DMS79 treated with DMSO at 0.1 percent for 48 hours (cell line): ENCODE measurements at regions not wholly inside any gene's neighbourhood (a gene's known extent, or its start where the extent isn't known, plus 50 kb on each side); places are given as distances from the start of the nearest gene placed in this dataset.
"Not testable (repeated sequence)": the region's sequence is repeated elsewhere in the genome, so short reads cannot be mapped to it uniquely, and the experiment has no call there.

Experiments
- DNase-seq: peaks from one replicate; lab custom pipeline; 2025; lab: John Stamatoyannopoulos, UW

DNA sequence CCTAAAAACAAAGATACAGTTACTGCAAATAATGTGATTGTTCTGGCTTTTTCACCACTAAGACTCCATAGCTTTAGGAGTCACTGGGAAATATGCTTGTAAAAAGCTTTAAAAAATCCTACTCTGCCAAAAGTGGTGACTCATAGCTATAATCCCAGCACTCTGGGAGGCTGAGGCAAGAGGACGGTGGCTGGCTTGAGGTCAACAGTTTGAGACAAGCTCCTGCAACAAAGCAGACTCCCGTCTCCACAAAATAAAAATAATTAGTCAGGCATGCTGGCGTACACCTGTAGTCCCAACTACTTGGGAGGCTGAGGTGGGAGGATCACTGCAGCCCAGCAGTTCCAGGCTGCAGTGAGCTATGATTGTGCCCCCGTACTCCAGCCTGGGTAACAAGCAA, 406.4 kb downstream of the HTR1A start:
- DNase-seq = no peak

DNA sequence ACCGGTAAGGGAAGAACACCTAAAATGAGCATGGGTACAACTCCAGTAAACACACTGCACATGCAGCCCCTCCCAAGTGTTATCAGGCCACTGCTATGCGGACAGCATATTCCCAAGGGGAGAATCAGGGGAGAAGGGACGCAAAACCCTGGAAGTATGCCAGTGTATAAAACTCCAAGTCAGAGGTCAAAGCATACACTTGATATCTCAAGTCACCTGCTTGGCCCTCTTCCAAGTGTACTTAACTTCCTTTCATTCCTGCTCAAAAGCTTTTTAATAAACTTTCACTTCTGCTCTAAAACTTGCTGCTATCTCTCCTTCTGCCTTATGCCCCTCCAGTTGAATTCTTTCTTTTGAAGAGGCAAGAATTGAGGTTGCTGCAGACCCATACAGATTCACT, 408.1 kb downstream of the HTR1A start:
- DNase-seq = peak; percentile 79

DNA sequence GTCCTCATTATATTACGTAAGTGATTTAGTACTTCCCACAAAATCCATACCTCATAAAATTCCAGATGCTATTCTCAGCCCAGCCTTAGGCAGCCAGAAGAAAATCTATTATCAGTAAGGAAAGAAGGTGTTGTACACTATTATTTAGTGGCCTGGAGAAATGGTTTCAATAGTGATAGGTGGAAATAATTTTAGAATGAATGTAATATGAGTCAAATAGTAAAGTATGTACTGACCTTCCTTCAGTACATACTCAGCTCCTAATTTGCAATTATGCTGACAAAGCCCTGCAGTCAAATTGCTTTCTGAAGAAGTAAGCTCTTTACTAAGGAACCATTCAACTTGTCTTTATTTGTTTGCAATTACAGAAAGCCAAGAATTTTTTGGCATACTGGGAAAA, 409.2 kb downstream of the HTR1A start:
- peak; percentile 21 for DNase-seq

GRCh38 chr5:63535840-63536602, 426.2 kb downstream of the HTR1A start:
- DNase-seq = no peak

- DNase-seq = no peak
Measured at GRCh38 chr5:63524281-63524680, 438.0 kb downstream of the HTR1A start.

DNA sequence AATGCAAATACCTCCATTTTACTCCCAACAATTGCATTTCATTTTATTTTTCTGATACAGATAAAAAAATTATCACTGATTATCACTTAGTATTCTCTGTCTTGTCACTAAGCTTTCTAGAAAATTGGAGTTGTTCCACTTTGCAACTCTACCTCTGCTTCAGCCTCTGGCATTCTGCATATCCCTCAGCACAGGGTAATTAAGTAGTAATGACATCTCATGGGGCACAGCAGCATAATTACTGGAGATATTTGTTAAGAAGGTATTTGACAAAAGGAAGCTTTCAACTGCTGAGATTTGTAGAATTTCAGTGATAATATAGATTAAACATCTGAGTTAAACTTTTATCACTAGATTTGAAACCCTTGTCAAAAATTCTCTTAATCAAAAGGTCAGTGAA, 446.2 kb downstream of the HTR1A start:
- DNase-seq = no peak

GRCh38 chr5:63500242-63500641, 462.0 kb downstream of the HTR1A start:
- no peak for DNase-seq

DNA sequence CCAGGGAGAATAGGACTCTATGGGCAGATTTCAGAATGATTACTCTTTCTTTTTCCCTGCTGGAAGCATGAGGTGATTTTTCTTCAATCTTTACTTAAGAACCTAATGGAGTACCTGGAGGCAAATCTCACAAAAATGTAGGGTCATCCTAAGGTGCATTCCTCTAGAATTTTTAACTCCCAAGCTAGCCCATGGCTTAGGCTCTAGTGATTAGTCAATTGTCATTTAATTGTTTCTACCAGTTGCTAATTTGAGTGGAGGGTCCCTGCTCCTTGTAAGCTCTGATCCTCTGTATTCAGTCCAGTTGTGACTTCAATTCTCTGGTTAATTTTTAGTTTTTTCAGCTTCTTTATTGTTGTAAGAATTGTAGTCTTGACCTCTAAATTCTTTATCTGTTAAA, 467.0 kb downstream of the HTR1A start:
- no peak for DNase-seq

DNA sequence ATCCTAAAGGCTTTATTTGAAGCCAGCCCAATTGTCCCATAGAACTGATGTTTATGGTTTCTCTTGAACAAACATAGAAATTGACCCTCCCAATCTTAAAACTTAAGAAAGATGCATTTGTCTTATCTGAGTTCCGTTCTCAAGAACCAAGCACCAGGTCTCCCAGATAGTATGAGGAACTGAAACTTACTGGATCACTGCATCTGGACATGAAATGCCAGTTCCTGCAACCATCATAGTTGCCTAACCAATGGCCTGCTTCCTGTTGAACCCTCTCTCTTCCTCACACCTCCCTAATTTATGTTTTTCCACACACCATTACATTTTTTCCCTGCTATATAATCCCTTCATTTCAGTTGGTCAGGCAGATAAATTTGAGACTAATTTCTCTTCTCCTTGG, 478.9 kb downstream of the HTR1A start:
- DNase-seq = no peak

GRCh38 chr5:63473335-63473967, 488.8 kb downstream of the HTR1A start:
- DNase-seq = no peak

DNA sequence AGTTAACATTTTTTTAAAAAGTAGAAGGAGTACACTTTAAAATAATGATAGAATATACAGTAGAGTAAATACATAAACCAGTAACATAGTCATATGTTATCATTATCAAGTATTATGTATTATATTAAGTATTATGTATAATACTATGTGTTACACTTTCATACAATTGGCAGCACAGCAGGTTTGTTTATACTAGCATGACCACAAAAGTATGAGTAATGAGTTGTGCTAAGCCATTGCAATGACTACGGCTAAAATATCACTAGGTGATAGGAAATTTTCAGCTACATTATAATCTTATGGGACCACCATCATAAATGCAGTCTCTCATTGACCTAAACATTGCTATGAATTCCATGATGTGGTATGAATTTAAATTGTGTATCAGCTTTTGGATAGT, 506.0 kb downstream of the HTR1A start:
- no peak for DNase-seq

GRCh38 chr5:63451188-63451587, 511.1 kb downstream of the HTR1A start:
- DNase-seq = no peak

GRCh38 chr5:63439537-63439936, 522.7 kb downstream of the HTR1A start:
- DNase-seq = peak; percentile 66

DNA sequence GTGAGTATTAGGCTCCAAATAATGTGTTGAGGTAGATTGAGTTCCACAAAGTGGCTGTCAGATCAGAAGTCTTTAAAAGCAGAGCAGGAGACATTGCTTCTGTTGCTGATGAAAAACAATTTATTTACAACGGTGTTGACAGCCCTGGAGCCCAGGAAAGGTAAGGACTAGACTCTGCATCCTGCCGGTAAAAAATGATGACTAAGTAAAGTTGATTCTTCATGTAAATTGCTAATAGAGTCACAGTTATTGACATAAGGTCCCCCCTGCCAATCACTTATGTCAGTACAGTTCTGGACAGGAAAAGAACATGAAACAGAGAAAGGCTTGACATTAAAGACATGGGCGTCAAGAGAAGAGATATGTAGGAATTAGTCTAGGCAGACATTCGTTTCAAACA, 552.5 kb downstream of the HTR1A start:
- DNase-seq = no peak

GRCh38 chr5:63408984-63409383, 553.3 kb downstream of the HTR1A start:
- no peak for DNase-seq

DNA sequence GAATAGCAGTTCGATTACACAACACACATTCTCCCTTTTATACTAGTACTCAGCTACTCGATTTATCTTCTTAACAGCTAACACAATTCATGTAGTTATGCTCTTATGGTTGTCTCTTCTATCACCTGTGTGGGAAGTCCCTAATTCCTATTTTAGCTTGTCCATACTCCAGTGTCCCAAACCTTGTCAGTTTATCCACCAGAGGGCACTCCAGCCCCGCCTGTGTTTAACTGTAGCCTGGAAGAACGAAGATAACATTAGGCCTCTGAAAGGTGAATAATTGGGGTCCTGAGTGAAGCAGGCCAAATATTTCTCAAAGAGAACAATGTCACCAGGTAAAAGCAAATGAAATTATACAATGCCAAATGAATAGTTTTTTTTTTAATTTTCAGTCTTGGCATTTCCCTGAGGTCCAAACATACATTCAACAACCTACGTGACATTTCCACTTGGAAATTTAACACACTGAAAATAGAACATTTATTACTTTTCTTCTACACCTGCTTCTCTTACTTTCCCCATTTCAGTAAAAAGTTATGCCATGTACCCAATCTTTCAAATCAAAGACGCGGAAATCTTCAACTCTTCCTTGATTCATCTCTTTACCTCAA, 560.7 kb downstream of the HTR1A start:
- peak; percentile 29 for DNase-seq

DNA sequence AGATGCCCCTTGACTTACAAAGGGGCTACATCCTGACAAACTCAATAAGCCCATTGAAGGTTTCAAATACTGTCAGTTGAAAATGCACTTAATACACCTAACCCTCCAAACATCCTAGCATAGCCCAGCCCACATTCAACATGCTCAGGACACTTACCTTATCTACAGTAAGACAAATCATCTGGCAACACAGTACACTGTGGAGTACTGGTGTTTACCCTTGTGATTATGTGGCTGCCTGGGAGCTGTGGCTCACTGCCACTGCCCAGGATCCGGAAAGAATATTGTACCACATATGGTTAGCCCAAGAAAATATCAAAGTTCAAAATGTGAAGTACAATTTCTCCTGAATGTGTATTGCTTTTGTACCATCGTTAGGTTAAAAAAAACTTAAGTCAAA, 562.2 kb downstream of the HTR1A start:
- DNase-seq = no peak

GRCh38 chr5:63398346-63398745, 563.9 kb downstream of the HTR1A start:
- no peak for DNase-seq

DNA sequence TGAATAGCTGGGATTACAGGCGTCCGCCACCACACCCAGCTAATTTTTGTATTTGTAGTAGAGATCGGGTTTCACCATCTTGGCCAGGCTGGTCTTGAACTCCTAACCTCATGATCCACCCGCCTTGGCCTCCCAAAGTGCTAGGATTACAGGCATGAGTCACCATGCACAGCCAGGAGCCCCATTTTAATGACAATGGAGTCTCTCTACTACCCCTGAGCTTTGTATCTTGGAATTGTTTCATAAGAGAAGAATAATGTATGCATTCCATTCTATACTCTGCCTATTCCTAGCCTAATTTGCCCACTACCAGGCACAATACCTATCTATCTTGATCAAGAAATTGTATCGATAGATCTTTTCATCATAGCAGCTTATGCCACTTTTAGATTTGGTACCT, 574.1 kb downstream of the HTR1A start:
- DNase-seq = not testable (repeated sequence)

DNA sequence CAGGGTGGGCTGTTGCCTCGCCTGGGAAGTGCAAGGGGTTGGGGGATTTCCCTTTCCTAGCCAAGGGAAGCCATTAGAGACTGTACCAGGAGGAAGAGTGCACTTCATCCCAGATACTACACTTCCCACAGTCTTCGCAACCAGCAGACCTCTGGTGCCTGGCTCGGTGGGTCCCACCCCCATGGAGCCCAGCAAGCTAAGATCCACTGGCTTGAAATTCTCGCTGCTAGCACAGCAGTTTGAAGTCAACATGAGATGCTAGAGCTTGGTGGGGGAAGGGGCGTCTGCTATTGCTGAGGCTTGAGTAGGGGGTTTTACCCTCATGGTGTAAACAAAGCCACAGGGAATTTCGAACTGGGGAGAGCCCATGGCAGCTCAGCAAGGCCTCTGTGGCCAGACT, 586.4 kb downstream of the HTR1A start:
- DNase-seq = no peak

DNA sequence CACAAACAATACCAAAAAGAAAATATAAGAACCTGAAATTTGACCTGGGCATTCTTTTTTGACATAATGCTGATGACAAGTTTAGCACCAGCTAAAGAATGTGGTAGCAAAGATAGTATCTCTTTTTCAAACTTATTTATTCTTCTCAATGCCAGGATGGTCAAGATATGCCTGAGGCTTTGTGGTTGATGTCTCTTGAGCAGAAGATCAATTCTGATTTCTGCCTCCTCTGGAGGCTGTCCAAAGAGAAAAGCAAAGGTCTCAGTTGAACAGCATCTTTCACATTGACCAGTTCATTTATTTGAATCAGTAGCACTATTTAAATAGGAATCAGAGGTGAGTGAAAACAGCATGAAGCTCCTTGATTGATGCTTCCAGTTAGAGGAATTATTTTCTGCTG, 588.2 kb downstream of the HTR1A start:
- DNase-seq = no peak

- DNase-seq = no peak
Measured at GRCh38 chr5:63351164-63351563, 611.1 kb downstream of the HTR1A start.

GRCh38 chr5:63346451-63346850, 615.8 kb downstream of the HTR1A start:
- DNase-seq = no peak

DNA sequence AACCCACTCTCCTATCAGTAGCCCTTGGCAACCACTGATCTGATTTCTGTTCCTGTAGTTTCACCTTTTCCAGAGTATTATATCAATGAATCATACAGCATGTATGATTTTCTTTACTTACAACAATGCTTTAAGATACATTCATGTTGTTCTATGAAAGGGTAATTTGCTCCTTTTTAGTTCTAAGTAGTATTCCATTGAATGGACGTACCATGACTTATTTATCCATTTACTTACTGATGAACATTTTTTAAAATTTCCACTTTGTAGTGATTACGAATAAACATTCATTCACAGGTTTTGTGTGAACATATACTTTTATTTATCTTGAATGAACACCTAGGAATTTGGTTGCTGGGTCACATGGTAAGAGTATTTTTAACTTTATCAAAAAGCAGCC, 620.8 kb downstream of the HTR1A start:
- DNase-seq = no peak
